IMR-90 (cell line): ENCODE measurements at regions not wholly inside any gene's neighbourhood (a gene's known extent, or its start where the extent isn't known, plus 50 kb on each side); places are given as distances from the start of the nearest gene placed in this dataset.

Experiments
- ATAC-seq: fragments of 200-7000 bp; cut with Tn5 transposase; 2 replicates; pipeline ENCODE4 v1.9.1; 2020; ENCODE audit warnings: low read depth, mild to moderate bottlenecking, moderate library complexity
- BruUV-seq: library from RNA; stranded (reverse); fragments of 400-500 nt; replicated peaks from 2 replicates; lab custom pipeline; 2021; lab: Mats Ljungman, UMichigan
- CTCF ChIA-PET: fragments of 300-600 bp; formaldehyde crosslinking; extraction: SDS; loops from one replicate; lab custom pipeline; 2021; ENCODE audit warnings: antibody characterized with exemption; lab: Yijun Ruan, JAX
- POLR2A ChIA-PET: fragments of 300-600 bp; sonication (Branson Sonifier 250); formaldehyde crosslinking; loops from one replicate; lab custom pipeline; 2022; ENCODE audit warnings: antibody characterized with exemption; ENCODE audit not compliant: unreplicated experiment; lab: Charles Lee
- DNase-seq: peaks from one replicate; pipeline ENCODE4 v3.0.0; 2013
- H2AFZ ChIP-seq: replicated peaks from 2 replicates; pipeline ENCODE3; 2013; ENCODE audit warnings: low read length, mild to moderate bottlenecking; ENCODE audit not compliant: poor library complexity
- H2AK5ac ChIP-seq: 2 replicates; pipeline ENCODE4 v1.6.1; 2013; ENCODE audit warnings: low read depth, low read length, inconsistent platforms
- H2AK9ac ChIP-seq: replicated peaks from 2 replicates; pipeline ENCODE3; 2013; ENCODE audit warnings: mild to moderate bottlenecking, low read depth, low read length, moderate library complexity; ENCODE audit not compliant: poor library complexity
- H2BK120ac ChIP-seq: 2 replicates; pipeline ENCODE4 v1.6.1; 2013; ENCODE audit warnings: low read depth, low read length, inconsistent platforms
- H2BK15ac ChIP-seq: 3 replicates; pipeline ENCODE4 v1.6.1; 2013; ENCODE audit warnings: low read depth, low read length, inconsistent platforms
- H2BK20ac ChIP-seq: 2 replicates; pipeline ENCODE4 v1.6.1; 2013; ENCODE audit warnings: low read depth, mild to moderate bottlenecking, inconsistent platforms, low read length, moderate library complexity
- H2BK5ac ChIP-seq: 2 replicates; pipeline ENCODE4 v1.6.1; 2013; ENCODE audit warnings: mild to moderate bottlenecking, low read depth, low read length, inconsistent platforms; ENCODE audit not compliant: poor library complexity, severe bottlenecking
- H3K14ac ChIP-seq: replicated peaks from 2 replicates; pipeline ENCODE4 v1.6.1; 2013; ENCODE audit warnings: low read depth, low read length, inconsistent platforms
- H3K18ac ChIP-seq: 2 replicates; pipeline ENCODE4 v1.6.1; 2013; ENCODE audit warnings: low read depth, low read length, control low read depth
- H3K23ac ChIP-seq: 2 replicates; pipeline ENCODE4 v1.6.1; 2013; ENCODE audit warnings: low read depth, low read length, inconsistent platforms
- H3K27ac ChIP-seq: 2 replicates; pipeline ENCODE4 v1.5.1; 2013; ENCODE audit warnings: mild to moderate bottlenecking, control low read depth, low read length; ENCODE audit not compliant: insufficient read depth
- H3K27me3 ChIP-seq: 2 replicates; pipeline ENCODE4 v1.6.1; 2013; ENCODE audit warnings: low read length; ENCODE audit not compliant: control insufficient read depth, insufficient read depth
- H3K36me3 ChIP-seq: 2 replicates; pipeline ENCODE4 v1.6.1; 2013; ENCODE audit warnings: low read length, mixed read lengths; ENCODE audit not compliant: control insufficient read depth, insufficient read depth
- H3K4ac ChIP-seq: 2 replicates; pipeline ENCODE4 v1.6.1; 2013; ENCODE audit warnings: low read depth, low read length, inconsistent platforms
- H3K4me1 ChIP-seq: 2 replicates; pipeline ENCODE4 v1.6.1; 2013; ENCODE audit warnings: low read length, mixed read lengths; ENCODE audit not compliant: control insufficient read depth, insufficient read depth
- H3K4me2 ChIP-seq: 2 replicates; pipeline ENCODE4 v1.6.1; 2013; ENCODE audit warnings: low read depth, mild to moderate bottlenecking, control low read depth, low read length, moderate library complexity
- H3K4me3 ChIP-seq: 2 replicates; pipeline ENCODE4 v1.5.1; 2013; ENCODE audit warnings: low read depth, mild to moderate bottlenecking, control low read depth, low read length, moderate library complexity; ENCODE audit not compliant: insufficient read depth
- H3K56ac ChIP-seq: 2 replicates; pipeline ENCODE4 v1.6.1; 2013; ENCODE audit warnings: low read length, inconsistent platforms; ENCODE audit not compliant: insufficient read depth; ENCODE audit errors: extremely low read depth
- H3K79me1 ChIP-seq, 2 experiments: 2 replicates each; pipeline ENCODE4 v1.6.1; 2013; ENCODE audit warnings: low read length in 2 of 2, inconsistent platforms in 1 of 2, low read depth in 1 of 2
- H3K9ac ChIP-seq: 2 replicates; pipeline ENCODE4 v1.6.1; 2013; ENCODE audit warnings: low read depth, low read length, control low read depth
- H3K9me1 ChIP-seq: 2 replicates; pipeline ENCODE4 v1.6.1; 2013; ENCODE audit warnings: low read length, inconsistent platforms; ENCODE audit not compliant: insufficient read depth
- H3K9me3 ChIP-seq: 2 replicates; pipeline ENCODE4 v1.6.1; 2013; ENCODE audit warnings: low read length; ENCODE audit not compliant: control insufficient read depth, insufficient read depth
- H4K20me1 ChIP-seq: 2 replicates; pipeline ENCODE4 v1.6.1; 2013; ENCODE audit warnings: low read length, inconsistent platforms; ENCODE audit not compliant: insufficient read depth
- H4K5ac ChIP-seq: 2 replicates; pipeline ENCODE4 v1.6.1; 2013; ENCODE audit warnings: mild to moderate bottlenecking, low read depth, low read length, control low read depth
- H4K8ac ChIP-seq, 2 experiments: 2 replicates each; pipeline ENCODE4 v1.6.1; 2013; ENCODE audit warnings: low read depth in 2 of 2, low read length in 2 of 2, control low read depth in 1 of 2, inconsistent platforms in 1 of 2
- H4K91ac ChIP-seq: 2 replicates; pipeline ENCODE4 v1.6.1; 2013; ENCODE audit warnings: low read depth, low read length, inconsistent platforms; ENCODE audit not compliant: insufficient read depth
- CTCF ChIP-seq: conservative IDR thresholded peaks from 2 replicates; pipeline ENCODE4 v1.5.1; 2012; ENCODE audit warnings: mild to moderate bottlenecking, low read depth, low read length, improper control_type of control experiment
- MAFK ChIP-seq: IDR thresholded peaks from 2 replicates; pipeline ENCODE4 v1.6.1; 2012; ENCODE audit warnings: low read depth, low read length, improper control_type of control experiment
- MAZ ChIP-seq: IDR thresholded peaks from 2 replicates; pipeline ENCODE4 v1.6.1; 2012; ENCODE audit warnings: low read depth, mild to moderate bottlenecking, low read length, improper control_type of control experiment, moderate library complexity, borderline replicate concordance
- USF2 ChIP-seq: fragments of 150-350 bp; IDR thresholded peaks from 2 replicates; pipeline ENCODE4 v1.6.1; 2017; ENCODE audit warnings: mild to moderate bottlenecking, antibody characterized with exemption, low read length, low read depth
- WGBS, 2 experiments: methylation state at CpG; one replicate each; pipeline versions ENCODE4 v1.1.5 to v1.1.7; 2013; ENCODE audit warnings: missing lambda C conversion rate in 2 of 2; ENCODE audit not compliant: insufficient read length in 1 of 2; ENCODE audit errors: extremely low coverage in 2 of 2; 5-methylcytosine and 5-hydroxymethylcytosine counted together
- dilution Hi-C: fragments of 300-500 bp; cut with HindIII; formaldehyde crosslinking; loops from one replicate; pipeline ENCODE4 v1.14.3; 2018; ENCODE audit warnings: low sequenced_read_pairs; ENCODE audit not compliant: unreplicated experiment
- in situ Hi-C: fragments of 300-500 bp; cut with MboI; formaldehyde crosslinking; loops from 3 replicates; pipeline ENCODE4 v1.14.3; 2019; ENCODE audit warnings: low sequenced_read_pairs, inconsistent platforms, mixed read lengths
- intact Hi-C: fragments of 100-400 bp; cut with micrococcal nuclease; formaldehyde crosslinking; loops from 2 replicates; pipeline ENCODE4 v1.10.0; 2022

DNA sequence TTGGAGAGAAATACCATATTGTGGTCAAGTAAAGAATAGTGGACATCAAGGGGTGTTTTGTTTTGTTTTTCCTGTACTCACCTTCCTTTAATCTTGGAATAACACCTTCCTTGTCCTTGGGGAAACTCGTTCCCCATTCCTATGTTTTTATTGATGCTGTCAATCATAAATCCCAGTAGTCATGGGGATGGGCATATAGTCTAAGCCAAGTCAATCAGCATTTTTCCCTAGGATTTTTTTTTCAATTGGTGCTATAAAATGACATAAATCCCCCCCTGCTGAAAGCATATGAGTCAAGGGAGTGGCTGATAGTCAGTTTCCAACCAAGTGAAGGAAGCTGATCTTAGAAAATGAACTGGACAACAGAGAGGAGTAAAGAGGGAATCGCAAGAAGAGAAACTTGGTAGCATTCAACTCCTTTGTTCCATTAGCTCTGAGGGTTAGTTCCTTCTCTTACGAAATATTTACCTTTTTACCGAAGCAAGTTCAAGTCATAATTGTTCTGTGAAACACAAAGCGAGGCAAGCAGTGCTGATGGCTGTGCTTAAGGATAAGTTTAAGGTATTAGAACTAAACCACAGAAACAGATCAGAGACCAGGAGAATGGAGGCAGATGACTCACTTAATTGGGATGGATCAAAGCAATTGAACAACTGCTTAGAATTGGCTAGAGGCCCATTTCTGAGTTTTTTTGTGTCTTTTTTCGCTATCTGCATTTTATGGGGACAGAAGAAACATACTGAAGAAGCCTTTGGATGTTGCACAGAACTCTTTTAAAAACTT is 218.6 kb downstream of the SEMA6A start:
- intact Hi-C loops (no loop called here), in situ Hi-C loops (no loop called here), dilution Hi-C loops (no loop called here)
- H2AK5ac ChIP-seq, result no peak overlapping the region
- POLR2A ChIA-PET, result no interaction called here
- BruUV-seq, result no TSS peak
- WGBS, 2 experiments, result 80% methylated on average over 1 of the region's 6 CpGs; no CpG with 5 or more reads in 1 of the 2 experiments
- no peak overlapping the region for H2BK120ac ChIP-seq
- ATAC-seq, result no peak
- no peaks in the 10 kb centered on the region for H3K36me3 ChIP-seq
- H3K14ac ChIP-seq, result no peak overlapping the region
- no peak overlapping the region for H3K23ac ChIP-seq
- H4K5ac ChIP-seq, result no peak overlapping the region
- H3K4me3 ChIP-seq, result no peak overlapping the region
- no peak overlapping the region for H2BK15ac ChIP-seq
- no peaks in the 10 kb centered on the region for H3K9me3 ChIP-seq
- no peak overlapping the region for H2AFZ ChIP-seq
- no peaks in the 10 kb centered on the region for H3K4me1 ChIP-seq
- H4K91ac ChIP-seq, result no peak overlapping the region
- H4K8ac ChIP-seq, result no peak overlapping the region
- TF ChIP-seq MAFK (no peak), CTCF (no peak), USF2 (no peak), MAZ (no peak)
- H3K56ac ChIP-seq, result no peak overlapping the region
- H2AK9ac ChIP-seq, result no peak overlapping the region
- H3K9ac ChIP-seq, result no peak overlapping the region
- no peak for DNase-seq
- CTCF ChIA-PET, result no interaction called here
- H4K20me1 ChIP-seq, result no peaks in the 10 kb centered on the region
- no peak overlapping the region for H3K4ac ChIP-seq
- H3K9me1 ChIP-seq, result no peaks in the 10 kb centered on the region
- H3K18ac ChIP-seq, result no peak overlapping the region
- no peaks in the 10 kb centered on the region for H3K27me3 ChIP-seq
- H3K79me1 ChIP-seq, result no peaks in the 10 kb centered on the region
- no peak overlapping the region for H3K4me2 ChIP-seq
- no peak overlapping the region for H2BK20ac ChIP-seq
- H2BK5ac ChIP-seq, result no peak overlapping the region
- H3K27ac ChIP-seq, result no peak overlapping the region
